Epithelial cell of proximal tubule (primary cell): ENCODE measurements at regions not wholly inside any gene's neighbourhood (a gene's known extent, or its start where the extent isn't known, plus 50 kb on each side); places are given as distances from the start of the nearest gene placed in this dataset.

Experiments used
- DNase-seq: peaks from one replicate; pipeline ENCODE4 v3.0.0-alpha.2; 2011; ENCODE audit warnings: low read depth
- H3K4me3 ChIP-seq: 2 replicates; pipeline ENCODE4 v1.5.1; 2011; ENCODE audit warnings: low read depth, mild to moderate bottlenecking, low read length
- TF ChIP-seq, protein P1 (sequence below): conservative IDR thresholded peaks from 2 replicates; pipeline ENCODE4 v1.5.1; 2012; ENCODE audit warnings: low read depth, mild to moderate bottlenecking, low read length

- no peak for DNase-seq
- TF ChIP-seq, protein P1, sequence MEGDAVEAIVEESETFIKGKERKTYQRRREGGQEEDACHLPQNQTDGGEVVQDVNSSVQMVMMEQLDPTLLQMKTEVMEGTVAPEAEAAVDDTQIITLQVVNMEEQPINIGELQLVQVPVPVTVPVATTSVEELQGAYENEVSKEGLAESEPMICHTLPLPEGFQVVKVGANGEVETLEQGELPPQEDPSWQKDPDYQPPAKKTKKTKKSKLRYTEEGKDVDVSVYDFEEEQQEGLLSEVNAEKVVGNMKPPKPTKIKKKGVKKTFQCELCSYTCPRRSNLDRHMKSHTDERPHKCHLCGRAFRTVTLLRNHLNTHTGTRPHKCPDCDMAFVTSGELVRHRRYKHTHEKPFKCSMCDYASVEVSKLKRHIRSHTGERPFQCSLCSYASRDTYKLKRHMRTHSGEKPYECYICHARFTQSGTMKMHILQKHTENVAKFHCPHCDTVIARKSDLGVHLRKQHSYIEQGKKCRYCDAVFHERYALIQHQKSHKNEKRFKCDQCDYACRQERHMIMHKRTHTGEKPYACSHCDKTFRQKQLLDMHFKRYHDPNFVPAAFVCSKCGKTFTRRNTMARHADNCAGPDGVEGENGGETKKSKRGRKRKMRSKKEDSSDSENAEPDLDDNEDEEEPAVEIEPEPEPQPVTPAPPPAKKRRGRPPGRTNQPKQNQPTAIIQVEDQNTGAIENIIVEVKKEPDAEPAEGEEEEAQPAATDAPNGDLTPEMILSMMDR: no peak
Observed at GRCh38 chr7:52406808-52407207, 628.6 kb upstream of the POM121L12 start.

DNA sequence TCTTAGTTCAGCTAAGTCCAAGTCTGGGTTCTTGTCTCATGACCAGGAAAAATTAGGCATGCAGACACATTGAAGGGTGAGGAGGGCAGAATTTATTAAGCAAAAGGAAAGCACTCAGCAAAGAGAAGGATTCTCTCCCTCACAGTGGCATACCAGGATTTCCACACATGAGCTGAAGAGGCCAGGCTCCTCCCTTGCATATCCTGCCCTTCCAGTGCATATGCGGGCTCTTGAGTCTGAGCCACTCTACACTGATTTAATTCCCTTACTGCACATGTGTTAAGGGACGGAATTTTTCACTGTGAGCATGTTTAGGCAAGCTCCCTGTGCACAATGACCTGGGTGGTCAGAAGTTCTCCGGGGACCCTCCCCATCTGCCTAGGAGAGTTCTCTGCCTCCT lies 652.7 kb upstream of the POM121L12 start:
- no peak for DNase-seq
- no peak overlapping the region for H3K4me3 ChIP-seq
- TF ChIP-seq, protein P1: no peak

More at GRCh38 chr7:52406808-52407207, 628.6 kb upstream of the POM121L12 start:
- no peak overlapping the region for H3K4me3 ChIP-seq

GRCh38 chr7:52369922-52370321 lies 665.5 kb upstream of the POM121L12 start:
- no peak overlapping the region for H3K4me3 ChIP-seq
- no peak for DNase-seq

DNA sequence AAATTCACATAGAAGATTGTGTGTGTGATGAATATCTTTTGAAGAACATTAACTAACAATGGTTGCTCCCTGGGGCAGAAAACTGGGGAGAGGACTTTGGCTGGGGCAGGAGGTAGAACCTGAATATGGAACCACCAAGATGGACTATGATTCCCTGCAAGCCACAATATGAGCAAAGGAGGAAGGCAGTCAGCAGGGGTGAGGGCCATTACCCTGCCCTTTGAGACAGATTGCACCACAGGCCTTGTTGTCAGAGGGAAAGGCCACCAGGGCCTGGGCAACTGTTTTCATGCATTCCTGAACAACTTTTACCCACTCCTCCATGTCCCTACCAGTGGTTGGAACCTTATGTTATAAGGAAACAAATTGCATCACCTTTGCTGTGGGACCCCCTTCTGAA lies 670.1 kb upstream of the POM121L12 start:
- no peak for DNase-seq
- TF ChIP-seq, protein P1: no peak
- H3K4me3 ChIP-seq: no peak overlapping the region

More at GRCh38 chr7:52369922-52370321, 665.5 kb upstream of the POM121L12 start:
- TF ChIP-seq, protein P1: no peak

DNA sequence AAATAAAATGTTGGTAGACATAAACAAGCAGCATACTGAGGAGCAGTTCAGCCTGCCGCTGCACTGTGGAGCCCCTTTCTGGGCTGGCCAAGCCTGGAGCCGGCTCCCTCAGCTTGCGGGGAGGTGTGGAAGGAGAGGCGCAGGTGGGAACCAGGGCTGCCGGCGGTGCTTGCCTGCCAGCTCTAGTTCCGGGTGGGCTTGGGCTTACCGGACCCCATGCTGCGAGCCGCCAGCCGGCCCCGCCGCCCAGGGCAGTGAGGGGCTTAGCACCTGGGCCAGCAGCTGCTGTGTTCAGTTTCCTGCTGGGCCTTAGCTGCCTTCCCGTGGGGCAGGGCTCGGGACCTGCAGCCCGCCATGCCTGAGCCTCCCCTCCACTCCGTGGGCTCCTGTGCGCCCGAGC lies 672.9 kb upstream of the POM121L12 start:
- no peak for DNase-seq
- TF ChIP-seq, protein P1: no peak
- no peak overlapping the region for H3K4me3 ChIP-seq

DNA sequence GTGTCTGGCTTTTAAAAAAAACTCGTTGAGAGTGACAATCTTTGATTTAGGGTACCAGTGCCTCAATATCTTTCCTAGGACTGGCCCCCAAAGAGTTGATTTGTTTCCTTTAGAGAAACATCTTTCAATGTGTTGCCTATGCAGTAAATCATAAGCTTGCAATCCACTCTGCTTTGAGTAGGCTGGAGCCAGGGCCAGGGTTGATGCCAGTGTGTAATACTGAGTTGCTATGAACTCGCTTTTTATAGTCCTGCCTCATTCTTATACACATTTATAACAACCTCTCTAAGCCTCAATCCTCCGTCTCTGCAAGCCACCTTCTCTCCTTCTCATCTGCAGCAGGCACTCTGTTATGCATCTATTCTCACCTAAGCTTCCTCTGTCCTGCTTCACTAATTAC lies 674.9 kb upstream of the POM121L12 start:
- H3K4me3 ChIP-seq: no peak overlapping the region
- no peak for DNase-seq
- TF ChIP-seq, protein P1: no peak

DNA sequence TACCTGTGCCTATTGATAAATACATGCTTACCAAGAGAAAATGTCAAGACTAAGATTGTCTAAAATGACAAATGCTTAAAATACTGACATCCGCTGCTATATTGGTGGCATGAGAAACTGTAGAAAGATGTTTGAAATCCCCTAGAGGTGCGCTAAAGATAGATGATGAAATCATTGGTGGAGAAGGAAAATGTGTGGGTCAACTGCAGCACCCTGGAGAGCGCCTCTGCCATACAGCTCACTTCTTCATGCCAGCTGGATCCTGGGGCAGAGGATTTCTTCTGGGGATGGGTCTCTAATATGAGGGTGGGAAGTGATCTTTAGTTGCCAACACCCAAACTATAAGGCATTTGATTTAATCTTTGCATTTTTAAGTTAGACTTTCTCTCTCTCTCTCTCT lies 680.4 kb upstream of the POM121L12 start:
- no peak for DNase-seq
- TF ChIP-seq, protein P1: no peak
- H3K4me3 ChIP-seq: no peak overlapping the region
